PFSK-1 (cell line): ENCODE measurements at regions not wholly inside any gene's neighbourhood (a gene's known extent, or its start where the extent isn't known, plus 50 kb on each side); places are given as distances from the start of the nearest gene placed in this dataset.

Experiments used
- FOXP2 ChIP-seq: optimal IDR thresholded peaks from 2 replicates; pipeline ENCODE3; 2011; ENCODE audit warnings: borderline replicate concordance, control low read depth, inconsistent platforms; ENCODE audit not compliant: insufficient read depth; ENCODE audit errors: extremely low read length, extremely low read depth
- POLR2AphosphoS5 ChIP-seq: IDR thresholded peaks from 2 replicates; pipeline ENCODE4 v1.6.1; 2012; ENCODE audit warnings: low read depth, mild to moderate bottlenecking, control low read depth, low read length, moderate library complexity
- REST ChIP-seq, 2 experiments: IDR thresholded peaks; 2 replicates each; pipeline versions ENCODE4 v1.6.1 to v1.8.0; 2011 to 2012; ENCODE audit warnings: low read depth in 2 of 2, low read length in 2 of 2, control low read depth in 1 of 2, inconsistent platforms in 1 of 2, mild to moderate bottlenecking in 1 of 2, moderate library complexity in 1 of 2; ENCODE audit not compliant: insufficient read depth in 1 of 2
- SIN3A ChIP-seq: IDR thresholded peaks from 2 replicates; pipeline ENCODE4 v1.6.1; 2012; ENCODE audit warnings: mild to moderate bottlenecking, low read length, moderate library complexity, borderline replicate concordance; ENCODE audit not compliant: insufficient read depth
- TAF1 ChIP-seq: IDR thresholded peaks from 2 replicates; pipeline ENCODE4 v1.6.1; 2012; ENCODE audit warnings: low read length, control low read depth, borderline replicate concordance; ENCODE audit not compliant: insufficient read depth

GRCh38 chr1:88579598-88579997 lies 104.5 kb upstream of the PKN2 start:
- no peak for TF ChIP-seq FOXP2
- no peak for TF ChIP-seq POLR2AphosphoS5
- no peak for TF ChIP-seq REST (IDR thresholded peaks at IDR 0.05; ENCODE audit: insufficient read depth in 1 of 2, low read depth in 2 of 2, low read length in 2 of 2)
- no peak for TF ChIP-seq TAF1
- TF ChIP-seq SIN3A = no peak

- TF ChIP-seq TAF1 (no peak), FOXP2 (no peak), SIN3A (no peak), REST (IDR thresholded peaks at IDR 0.05; ENCODE audit: insufficient read depth in 1 of 2, low read depth in 2 of 2, low read length in 2 of 2) (no peak), POLR2AphosphoS5 (no peak)
Observed at GRCh38 chr1:88581703-88582102, 102.4 kb upstream of the PKN2 start.

- TF ChIP-seq TAF1 (no peak), REST (IDR thresholded peaks at IDR 0.05; ENCODE audit: insufficient read depth in 1 of 2, low read depth in 2 of 2, low read length in 2 of 2) (no peak), SIN3A (no peak), POLR2AphosphoS5 (no peak)
Observed at GRCh38 chr1:88593358-88593757, 90.7 kb upstream of the PKN2 start.

- TF ChIP-seq TAF1 (no peak), FOXP2 (no peak), POLR2AphosphoS5 (no peak), SIN3A (no peak), REST (IDR thresholded peaks at IDR 0.05; ENCODE audit: insufficient read depth in 1 of 2, low read depth in 2 of 2, low read length in 2 of 2) (no peak)
Observed at GRCh38 chr1:88595355-88596002, 88.6 kb upstream of the PKN2 start.
